Psoas muscle (tissue), 7 donors: ENCODE measurements at regions not wholly inside any gene's neighbourhood (a gene's known extent, or its start where the extent isn't known, plus 50 kb on each side); places are given as distances from the start of the nearest gene placed in this dataset.

Source experiments
- ATAC-seq, 4 donors: fragments of 200-7000 bp; cut with Tn5 transposase; one replicate each; pipeline ENCODE4 v1.9.1; 2020; ENCODE audit warnings: moderate library complexity in 3 of 4, mild to moderate bottlenecking in 2 of 4
- DNase-seq, 2 donors: peaks; one replicate each; pipeline ENCODE4 v3.0.0-alpha.2; 2020
- H3K27ac ChIP-seq: fragments of 200-600 bp; one replicate; pipeline ENCODE4 v1.8.0; 2022
- H3K27me3 ChIP-seq, 3 donors: fragments of 200-600 bp in 1 of 3; one replicate each; pipeline versions ENCODE4 v1.6.1 to v1.8.0; 2013 to 2022; ENCODE audit warnings: low read length in 2 of 3, mild to moderate bottlenecking in 2 of 3, moderate library complexity in 1 of 3; ENCODE audit not compliant: insufficient read depth in 3 of 3
- H3K36me3 ChIP-seq, 2 donors: fragments of 200-600 bp in 1 of 2; one replicate each; pipeline versions ENCODE4 v1.6.1 to v1.8.0; 2013 to 2022; ENCODE audit warnings: low read depth in 1 of 2, mild to moderate bottlenecking in 1 of 2, moderate library complexity in 1 of 2; ENCODE audit not compliant: insufficient read depth in 1 of 2
- H3K4me1 ChIP-seq: fragments of 200-600 bp; one replicate; pipeline ENCODE4 v1.8.0; 2022
- H3K4me3 ChIP-seq: fragments of 200-600 bp; one replicate; pipeline ENCODE4 v1.8.0; 2022; ENCODE audit warnings: mild to moderate bottlenecking
- H3K9me3 ChIP-seq: fragments of 200-600 bp; one replicate; pipeline ENCODE4 v1.8.0; 2022
- CTCF ChIP-seq: fragments of 200-600 bp; IDR thresholded peaks from one replicate; pipeline ENCODE4 v1.8.0; 2022; ENCODE audit warnings: antibody characterized with exemption
- WGBS, 3 donors: extraction: QIAGEN DNeasy Blood & Tissue Kit; methylation state at CpG; one replicate each; pipeline versions ENCODE4 v1.1.6 to v1.1.7; 2013; 5-methylcytosine and 5-hydroxymethylcytosine counted together
- intact Hi-C, 2 donors: fragments of 100-400 bp; cut with DNase I; formaldehyde crosslinking; loops; one replicate each; pipeline versions ENCODE4 v1.11.0 to v1.14.2; 2022
- donor health status: healthy with polysubstance abuse.
- donor health status: DM: no; HTN: no; CAD: no; lungs with moderate emphysema.
- donor health status: Bipolar disorder and iron deficiency.
- donor health status: healthy.
- donor health status: DM: yes; HTN: yes; CAD: no.
- donor health status: DM: no; HTN: no; CAD: no.
- donor health status: DM: yes; HTN: yes; CAD: no.

GRCh38 chr1:157231846-157232525 is 93.8 kb upstream of the ETV3 start:
- ATAC-seq, result no peak
- no peak for TF ChIP-seq CTCF
- no peaks in the 10 kb centered on the region for H3K27me3 ChIP-seq
- H3K4me3 ChIP-seq, result no peak overlapping the region
- no peak for DNase-seq
- H3K36me3 ChIP-seq, result no peaks in the 10 kb centered on the region
- no peak overlapping the region for H3K27ac ChIP-seq
- no peaks in the 10 kb centered on the region for H3K9me3 ChIP-seq
- H3K4me1 ChIP-seq, result no peaks in the 10 kb centered on the region
- 46 to 57% (median 57%) methylated on average over 4 of the region's 4 CpGs for WGBS, 3 donors
- intact Hi-C loops, result no loop called here

- H3K4me1 ChIP-seq, result no peaks in the 10 kb centered on the region
- intact Hi-C loops, result no loop called here
- WGBS, 3 donors, result 76 to 93% (median 91%) methylated on average over 4 of the region's 4 CpGs
- ATAC-seq (no peak), DNase-seq (no peak)
- no peak for TF ChIP-seq CTCF
- no peaks in the 10 kb centered on the region for H3K27me3 ChIP-seq
- no peaks in the 10 kb centered on the region for H3K9me3 ChIP-seq
- H3K27ac ChIP-seq, result no peak overlapping the region
- H3K36me3 ChIP-seq, result no peaks in the 10 kb centered on the region
- no peak overlapping the region for H3K4me3 ChIP-seq
These were observed 92.3 kb upstream of the ETV3 start for GRCh38 chr1:157230500-157230899.

DNA sequence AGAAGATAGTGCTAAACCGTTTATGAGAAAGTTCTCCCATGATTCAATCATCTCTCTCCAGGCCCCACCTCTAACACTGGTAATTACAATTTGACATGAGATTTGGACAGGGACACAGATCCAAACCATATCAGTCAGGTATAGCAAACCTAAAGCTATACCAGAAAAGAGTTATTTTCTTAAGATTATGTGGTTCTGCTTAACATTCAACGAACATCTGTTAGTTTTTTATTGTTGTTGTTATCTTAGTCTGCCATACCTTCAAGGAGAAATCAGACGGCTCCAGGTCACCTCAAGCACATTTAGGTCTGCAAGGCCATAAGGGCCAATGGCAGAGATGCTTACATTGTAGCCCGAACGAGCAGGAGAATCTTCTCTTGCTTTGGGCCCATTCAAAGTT is 89.5 kb upstream of the ETV3 start:
- TF ChIP-seq CTCF, result no peak
- WGBS, 3 donors, result 73 to 80% (median 73%) methylated on average over 5 of the region's 5 CpGs

DNA sequence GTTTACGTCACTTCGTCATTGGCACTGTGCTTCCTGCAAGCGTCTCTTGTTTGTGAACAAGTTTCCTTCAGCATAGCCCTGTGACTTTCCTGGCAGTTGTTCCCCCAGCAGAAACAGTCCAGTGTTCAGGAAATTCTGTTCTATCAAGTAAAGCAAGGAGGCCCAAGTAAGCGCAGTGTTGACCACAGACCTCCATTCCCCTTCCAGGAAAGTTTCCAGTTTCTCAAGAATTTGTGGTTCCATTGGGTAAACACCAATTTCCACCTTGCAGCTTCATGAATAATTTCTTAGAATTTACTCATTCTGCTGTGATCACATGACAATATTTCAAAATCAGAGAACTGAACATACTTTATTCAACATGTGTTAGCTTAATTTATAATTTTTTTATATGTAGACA is 88.5 kb upstream of the ETV3 start:
- H3K27me3 ChIP-seq, result no peaks in the 10 kb centered on the region
- TF ChIP-seq CTCF, result no peak
- ATAC-seq (no peak), DNase-seq (no peak)
- H3K9me3 ChIP-seq, result no peaks in the 10 kb centered on the region
- intact Hi-C loops, result no loop called here
- H3K4me1 ChIP-seq, result no peaks in the 10 kb centered on the region
- 70 to 84% (median 78%) methylated on average over 4 of the region's 4 CpGs for WGBS, 3 donors
- H3K36me3 ChIP-seq, result no peaks in the 10 kb centered on the region
- no peak overlapping the region for H3K4me3 ChIP-seq
- no peak overlapping the region for H3K27ac ChIP-seq

More for the DNA sequence above, 89.5 kb upstream of the ETV3 start:
- no peak overlapping the region for H3K27ac ChIP-seq
- DNase-seq (no peak), ATAC-seq (no peak)
- H3K36me3 ChIP-seq, result no peaks in the 10 kb centered on the region
- no peak overlapping the region for H3K4me3 ChIP-seq
- H3K27me3 ChIP-seq, result no peaks in the 10 kb centered on the region
- intact Hi-C loops, result no loop called here
- no peaks in the 10 kb centered on the region for H3K4me1 ChIP-seq
- H3K9me3 ChIP-seq, result no peaks in the 10 kb centered on the region

DNA sequence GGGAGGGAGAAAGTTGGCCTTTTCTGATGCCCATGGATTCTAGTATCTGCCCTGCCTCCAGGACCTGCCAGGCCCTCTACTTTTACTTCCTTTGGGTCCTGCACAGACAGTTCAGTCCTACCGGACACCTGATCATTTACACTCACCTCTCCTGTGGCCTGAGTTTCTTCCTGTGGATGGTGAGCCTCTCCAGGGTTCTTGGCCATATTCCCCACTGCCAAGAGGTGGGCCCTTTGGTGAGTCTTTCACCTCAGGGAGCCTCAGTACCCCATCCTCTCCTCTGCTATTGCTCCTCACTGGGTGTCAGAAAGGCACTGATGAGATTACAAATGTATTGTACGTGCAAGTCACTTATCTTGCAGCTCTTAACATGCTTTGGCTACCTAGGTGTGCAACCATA is 81.4 kb upstream of the ETV3 start:
- intact Hi-C loops, result no loop called here
- Histone ChIP-seq H3K27ac (no peak overlapping the region), H3K9me3 (no peaks in the 10 kb centered on the region), H3K36me3 (no peaks in the 10 kb centered on the region), H3K4me1 (no peaks in the 10 kb centered on the region), H3K4me3 (no peak overlapping the region), H3K27me3 (peaks cover 0 to 6% (median 0%) of the 10 kb centered on the region in 3 donors)
- TF ChIP-seq CTCF, result no peak
- WGBS, 3 donors, result 36 to 51% (median 40%) methylated on average over 2 of the region's 2 CpGs
- ATAC-seq (no peak), DNase-seq (no peak)
